RKO (cell line): ENCODE measurements at regions not wholly inside any gene's neighbourhood (a gene's known extent, or its start where the extent isn't known, plus 50 kb on each side); places are given as distances from the start of the nearest gene placed in this dataset.

Source experiments
- DNase-seq: peaks from one replicate; pipeline ENCODE4 v3.0.0-alpha.2; 2016; ENCODE audit warnings: low spot score

- DNase-seq, result peak; percentile 50
Measured at GRCh38 chr6:54717849-54718455, 128.6 kb upstream of the FAM83B start.

- no peak for DNase-seq
Measured at GRCh38 chr6:54718541-54719023, 128.0 kb upstream of the FAM83B start.

- DNase-seq, result no peak
Measured at GRCh38 chr6:54719131-54719530, 127.4 kb upstream of the FAM83B start.

- no peak for DNase-seq
Measured at GRCh38 chr6:54719633-54720032, 126.9 kb upstream of the FAM83B start.

- DNase-seq, result no peak
Measured at GRCh38 chr6:54722328-54722727, 124.2 kb upstream of the FAM83B start.

GRCh38 chr6:54729716-54730115 is 116.9 kb upstream of the FAM83B start:
- no peak for DNase-seq

GRCh38 chr6:54730767-54731630 is 115.6 kb upstream of the FAM83B start:
- no peak for DNase-seq

- peak; percentile 5 for DNase-seq
Measured at GRCh38 chr6:54737247-54737646, 109.3 kb upstream of the FAM83B start.

GRCh38 chr6:54747955-54748354 is 98.6 kb upstream of the FAM83B start:
- no peak for DNase-seq

- no peak for DNase-seq
Measured at GRCh38 chr6:54754406-54754805, 92.2 kb upstream of the FAM83B start.

- no peak for DNase-seq
Measured at GRCh38 chr6:54758340-54758739, 88.2 kb upstream of the FAM83B start.

GRCh38 chr6:54768494-54768893 is 78.1 kb upstream of the FAM83B start:
- DNase-seq, result no peak

GRCh38 chr6:54770328-54770727 is 76.2 kb upstream of the FAM83B start:
- no peak for DNase-seq

- DNase-seq, result no peak
Measured at GRCh38 chr6:54771968-54772367, 74.6 kb upstream of the FAM83B start.

GRCh38 chr6:54772610-54773009 is 74.0 kb upstream of the FAM83B start:
- no peak for DNase-seq

GRCh38 chr6:54775576-54775975 is 71.0 kb upstream of the FAM83B start:
- no peak for DNase-seq

GRCh38 chr6:54776891-54777290 is 69.7 kb upstream of the FAM83B start:
- DNase-seq, result no peak

- DNase-seq, result no peak
Measured at GRCh38 chr6:54778731-54779130, 67.8 kb upstream of the FAM83B start.

- no peak for DNase-seq
Measured at GRCh38 chr6:54784011-54784410, 62.6 kb upstream of the FAM83B start.

- no peak for DNase-seq
Measured at GRCh38 chr6:54786154-54786553, 60.4 kb upstream of the FAM83B start.

- no peak for DNase-seq
Measured at GRCh38 chr6:54787825-54788224, 58.7 kb upstream of the FAM83B start.
